ENCODE measurements at regions not wholly inside any gene's neighbourhood (a gene's known extent, or its start where the extent isn't known, plus 50 kb on each side); places are given as distances from the start of the nearest gene placed in this dataset.

GRCh38 chr6:128719786-128720185 lies 163.2 kb upstream of the LAMA2 start:
- H3K4me3 ChIP-seq (ENCODE audit: low read depth, low read length): no peak overlapping the region
- ChIA-PET POLR2A (no interaction called here), CTCF (interaction anchor here (0.6 kb wide), 1 partner anchor 979 kb away, joined by 3 read pairs; no protein-coding TSS in a partner anchor)
- no peaks in the 10 kb centered on the region for H3K27me3 ChIP-seq (ENCODE audit: control insufficient read depth, insufficient read depth, low read length)
- H3K9me3 ChIP-seq (ENCODE audit: control insufficient read depth, insufficient read depth, low read length): no peaks in the 10 kb centered on the region
- no peak overlapping the region for H3K27ac ChIP-seq (ENCODE audit: low read depth, low read length)
- no peak for TF ChIP-seq CTCF (IDR thresholded peaks at IDR 0.05; ENCODE audit: low read depth, low read length)
- no peak for DNase-seq (ENCODE audit: low read depth, low spot score)

DNA sequence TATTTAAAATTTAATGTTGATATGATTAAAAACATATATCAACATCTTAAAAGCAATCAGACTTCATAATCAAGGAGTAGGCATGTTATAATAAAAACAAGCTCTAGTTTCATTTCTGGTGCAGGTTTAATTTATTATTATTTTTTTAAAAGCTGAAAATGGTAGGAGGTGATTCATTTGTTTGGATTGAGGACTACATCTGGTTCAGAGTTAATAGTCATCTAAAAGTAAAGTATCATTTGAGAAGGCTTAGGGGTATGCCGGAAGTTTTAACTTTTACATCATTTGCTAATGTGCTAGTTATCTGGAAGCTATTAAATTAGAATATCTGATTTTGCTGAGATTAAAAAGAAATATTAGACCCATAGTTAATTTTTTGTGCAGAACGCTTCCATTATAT lies 169.5 kb upstream of the LAMA2 start:
- no peak for DNase-seq (ENCODE audit: low read depth, low spot score)

DNA sequence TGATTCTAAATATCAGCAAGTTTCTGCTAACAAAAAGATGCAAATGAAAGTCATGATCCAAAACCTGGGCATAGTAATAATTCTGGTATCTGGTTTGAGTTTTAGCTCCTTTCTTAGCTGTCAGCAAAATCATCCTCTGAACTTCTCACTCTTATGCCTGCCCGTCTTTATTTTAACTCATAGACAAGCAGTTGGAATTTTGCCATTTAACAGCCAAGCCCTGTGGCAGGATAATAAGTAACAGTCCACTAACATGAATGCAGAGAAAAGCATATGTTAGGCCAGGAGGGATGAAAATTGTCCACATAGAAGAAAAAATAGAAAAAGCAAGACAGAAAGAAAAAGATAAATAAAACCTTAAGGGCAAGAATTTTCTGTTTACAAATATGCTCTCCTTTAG lies 170.0 kb upstream of the LAMA2 start:
- no peak for TF ChIP-seq CTCF (IDR thresholded peaks at IDR 0.05; ENCODE audit: low read depth, low read length)
- POLR2A ChIA-PET: interaction anchor here (0.6 kb wide), 1 partner anchor 14 kb away, joined by 3 read pairs; no protein-coding TSS in a partner anchor
- Histone ChIP-seq H3K27me3 (ENCODE audit: control insufficient read depth, insufficient read depth, low read length) (no peaks in the 10 kb centered on the region), H3K4me3 (ENCODE audit: low read depth, low read length) (no peak overlapping the region), H3K9me3 (ENCODE audit: control insufficient read depth, insufficient read depth, low read length) (no peaks in the 10 kb centered on the region), H3K27ac (ENCODE audit: low read depth, low read length) (no peak overlapping the region)
- CTCF ChIA-PET: interaction anchor here (1.2 to 1.8 kb wide), 3 partner anchors 13 to 657 kb away, joined by 3 to 10 read pairs (median 6); no protein-coding TSS in a partner anchor
- DNase-seq (ENCODE audit: low read depth, low spot score): no peak

More for the DNA sequence above, 169.5 kb upstream of the LAMA2 start:
- no peaks in the 10 kb centered on the region for H3K9me3 ChIP-seq (ENCODE audit: control insufficient read depth, insufficient read depth, low read length)
- POLR2A ChIA-PET: interaction anchor here (0.6 kb wide), 1 partner anchor 13 kb away, joined by 3 read pairs; no protein-coding TSS in a partner anchor
- H3K27me3 ChIP-seq (ENCODE audit: control insufficient read depth, insufficient read depth, low read length): no peaks in the 10 kb centered on the region
- CTCF ChIA-PET: interaction anchor here (1.2 to 1.8 kb wide), 3 partner anchors 13 to 657 kb away, joined by 3 to 10 read pairs (median 6); no protein-coding TSS in a partner anchor
- TF ChIP-seq CTCF (IDR thresholded peaks at IDR 0.05; ENCODE audit: low read depth, low read length): no peak
- no peak overlapping the region for H3K4me3 ChIP-seq (ENCODE audit: low read depth, low read length)
- no peak overlapping the region for H3K27ac ChIP-seq (ENCODE audit: low read depth, low read length)

- no peak overlapping the region for H3K4me3 ChIP-seq (ENCODE audit: low read depth, low read length)
- H3K9me3 ChIP-seq (ENCODE audit: control insufficient read depth, insufficient read depth, low read length): no peaks in the 10 kb centered on the region
- DNase-seq (ENCODE audit: low read depth, low spot score): no peak
- POLR2A ChIA-PET: no interaction called here
- H3K27ac ChIP-seq (ENCODE audit: low read depth, low read length): no peak overlapping the region
- CTCF ChIA-PET: no interaction called here
- TF ChIP-seq CTCF (IDR thresholded peaks at IDR 0.05; ENCODE audit: low read depth, low read length): no peak
- no peaks in the 10 kb centered on the region for H3K27me3 ChIP-seq (ENCODE audit: control insufficient read depth, insufficient read depth, low read length)
Observed at GRCh38 chr6:128711149-128711548, 171.8 kb upstream of the LAMA2 start.

DNA sequence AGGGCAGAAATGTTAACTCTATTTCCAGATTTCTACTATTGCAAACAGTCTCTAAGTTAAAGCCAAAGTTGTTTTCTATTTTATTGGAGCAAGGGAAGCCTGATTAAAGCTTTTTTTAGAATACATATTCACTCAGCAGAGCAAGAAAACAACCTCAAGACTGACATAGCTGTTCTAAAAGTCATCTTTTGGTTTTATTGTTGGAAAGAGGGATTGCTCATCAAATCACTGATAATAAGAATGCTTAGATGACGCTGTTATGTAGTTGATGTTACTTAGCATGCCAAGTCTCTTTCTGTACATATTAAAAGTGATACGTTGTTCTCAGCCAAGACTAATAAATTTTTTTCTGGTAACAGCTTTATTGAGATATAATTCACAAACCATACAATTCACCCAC lies 172.6 kb upstream of the LAMA2 start:
- Histone ChIP-seq H3K9me3 (ENCODE audit: control insufficient read depth, insufficient read depth, low read length) (no peaks in the 10 kb centered on the region), H3K27me3 (ENCODE audit: control insufficient read depth, insufficient read depth, low read length) (no peaks in the 10 kb centered on the region), H3K27ac (ENCODE audit: low read depth, low read length) (no peak overlapping the region), H3K4me3 (ENCODE audit: low read depth, low read length) (no peak overlapping the region)
- ChIA-PET POLR2A (no interaction called here), CTCF (no interaction called here)
- TF ChIP-seq CTCF (IDR thresholded peaks at IDR 0.05; ENCODE audit: low read depth, low read length): no peak
- no peak for DNase-seq (ENCODE audit: low read depth, low spot score)

All from AG04450 (cell line).